NCI-H2196 (cell line): ENCODE measurements at regions not wholly inside any gene's neighbourhood (a gene's known extent, or its start where the extent isn't known, plus 50 kb on each side); places are given as distances from the start of the nearest gene placed in this dataset.
A peak's percentile ranks its signal among the peaks of the same experiment; 100 is the strongest.
"Not testable (repeated sequence)": the region's sequence is repeated elsewhere in the genome, so short reads cannot be mapped to it uniquely, and the experiment has no call there.

Experiments used
- DNase-seq: peaks from one replicate; lab custom pipeline; 2025; ENCODE audit not compliant: unreplicated experiment; lab: John Stamatoyannopoulos, UW

DNA sequence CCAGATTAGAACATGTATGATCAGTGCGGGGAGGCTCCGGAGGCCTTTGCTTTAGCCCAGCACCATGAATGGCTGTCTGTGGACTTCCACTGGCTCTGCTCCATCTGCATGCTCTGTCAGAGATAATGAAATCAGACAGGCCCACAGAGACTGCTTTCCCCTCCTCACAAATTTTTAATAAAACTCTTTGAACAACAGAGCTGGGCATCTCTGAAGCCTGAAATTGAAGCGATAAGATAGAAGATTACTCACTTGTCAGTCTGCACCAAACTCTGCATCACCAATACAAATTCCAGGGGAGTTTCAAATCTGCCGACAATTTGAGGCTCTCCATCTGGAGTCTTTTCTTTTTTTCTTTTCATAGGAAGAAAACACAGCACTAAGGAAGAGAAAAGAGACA is 110.0 kb downstream of the DYRK2 start:
- DNase-seq = no peak

DNA sequence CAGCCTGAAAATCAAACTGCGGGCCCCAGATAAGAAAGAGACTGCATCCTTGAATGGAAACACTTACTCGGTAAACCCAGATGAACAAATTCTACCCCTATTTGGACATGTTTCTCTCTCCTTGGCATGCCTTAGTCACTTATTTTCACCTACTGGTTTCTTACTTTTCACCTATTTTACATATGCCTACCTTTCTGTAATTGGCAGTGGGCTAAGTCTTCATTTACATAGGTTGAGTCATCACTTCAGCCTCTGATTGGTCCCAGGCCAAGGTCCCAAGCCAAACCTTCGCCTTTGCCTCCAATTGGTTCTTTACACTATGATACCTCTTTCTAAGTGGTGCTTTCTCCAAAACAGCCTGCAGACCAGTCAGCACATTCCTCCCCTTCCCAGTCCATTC is 111.3 kb downstream of the DYRK2 start:
- no peak for DNase-seq

DNA sequence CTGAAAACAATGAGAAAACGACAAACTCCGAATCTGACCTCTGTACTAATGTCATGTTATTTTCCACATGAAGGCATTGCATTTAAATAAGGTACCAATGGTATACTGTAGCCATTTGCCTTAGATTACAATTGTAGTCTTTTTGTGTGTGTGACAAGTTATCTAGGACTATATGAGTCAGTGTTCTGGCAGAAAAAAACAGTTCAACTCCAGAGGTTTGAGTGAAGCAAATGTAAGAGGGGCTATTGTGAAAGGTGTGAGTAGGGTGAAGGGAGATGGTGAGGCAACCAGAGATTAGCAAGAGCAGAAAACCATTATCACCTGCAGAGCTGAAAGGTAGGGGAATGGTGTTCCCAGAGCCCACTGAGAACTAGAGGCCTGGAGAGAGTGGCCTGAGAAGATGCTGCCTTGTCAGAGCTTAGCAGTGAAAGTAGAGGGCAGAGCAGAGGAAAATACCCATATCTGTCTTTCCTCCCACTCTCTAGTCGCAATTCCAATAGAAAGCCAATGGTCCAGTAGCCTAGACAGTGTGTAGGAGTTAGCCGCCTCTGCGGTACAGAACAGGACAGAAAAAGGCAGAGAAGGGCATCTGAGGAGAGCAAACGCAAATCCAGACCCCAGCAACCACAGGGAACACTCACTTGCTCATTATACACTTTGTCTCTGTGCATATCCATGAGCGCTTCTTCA is 112.2 kb downstream of the DYRK2 start:
- no peak for DNase-seq

DNA sequence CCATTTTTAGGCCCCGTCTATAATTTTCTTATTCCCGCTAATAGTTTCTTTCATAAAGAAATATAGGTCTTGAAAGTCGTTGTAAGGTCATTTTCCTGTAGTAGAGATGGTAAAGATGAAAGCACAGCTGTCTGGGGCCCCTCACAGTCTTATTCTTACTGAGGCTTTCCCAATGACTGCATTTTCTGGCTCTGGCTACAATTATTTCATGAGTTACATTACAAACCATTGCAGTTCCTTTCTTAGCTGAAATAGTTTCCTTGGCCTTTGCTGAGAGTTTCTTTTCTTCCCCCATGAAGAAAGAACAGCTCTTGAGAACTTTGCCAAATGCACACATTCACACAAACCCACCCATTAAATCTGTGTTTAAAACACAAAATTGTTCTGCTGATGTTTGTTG is 113.0 kb downstream of the DYRK2 start:
- no peak for DNase-seq

DNA sequence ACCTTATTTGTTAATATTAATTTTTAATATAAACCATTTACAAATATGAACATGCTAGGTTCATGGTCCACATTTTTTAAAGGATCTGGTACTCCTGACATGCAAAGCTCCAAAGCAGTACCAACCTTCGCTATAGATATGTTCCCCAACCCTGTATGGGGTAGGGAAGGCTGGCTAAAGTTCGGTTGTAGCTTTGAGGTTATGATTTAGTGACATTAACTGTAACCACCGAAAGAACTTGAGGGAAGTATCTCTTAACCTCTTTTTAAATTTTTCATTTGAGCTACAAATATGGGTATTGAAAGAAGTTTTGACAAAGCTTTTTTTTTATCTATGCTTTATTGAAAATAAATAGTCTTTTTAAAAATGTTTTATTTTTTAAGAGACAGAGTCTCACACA is 115.5 kb downstream of the DYRK2 start:
- no peak for DNase-seq

DNA sequence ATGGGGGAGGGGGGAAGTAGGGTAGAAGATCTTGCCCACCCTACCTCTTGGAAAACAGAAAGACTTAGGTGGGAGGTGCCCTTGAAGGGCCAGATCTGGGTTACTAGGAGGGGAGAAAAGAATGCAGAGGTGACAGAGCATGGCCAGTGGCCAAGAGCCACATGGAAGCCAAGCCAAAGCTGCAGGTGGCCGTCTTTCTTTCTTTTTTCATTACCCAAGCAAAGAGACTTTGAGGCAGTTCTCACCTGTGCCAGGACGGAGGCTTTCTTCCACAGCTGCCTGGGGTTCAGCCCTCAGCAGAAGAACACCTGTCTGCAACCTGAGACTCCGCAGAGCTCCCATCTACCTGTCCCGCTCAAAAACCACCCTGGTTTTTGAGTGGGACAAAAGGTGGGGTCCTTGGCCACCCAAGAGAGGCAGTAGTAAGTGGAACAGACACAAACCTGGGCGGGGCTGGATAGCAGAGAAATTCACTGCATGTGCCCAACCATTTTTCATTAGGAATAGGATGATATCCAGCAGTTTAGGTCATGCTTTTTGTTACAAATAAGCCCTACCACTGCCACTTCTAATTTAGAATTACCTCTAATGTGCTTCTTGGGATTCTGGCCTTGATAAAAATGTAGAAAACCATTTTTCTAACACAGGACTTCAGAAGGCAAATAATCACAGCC is 116.5 kb downstream of the DYRK2 start:
- DNase-seq = peak; percentile 6

DNA sequence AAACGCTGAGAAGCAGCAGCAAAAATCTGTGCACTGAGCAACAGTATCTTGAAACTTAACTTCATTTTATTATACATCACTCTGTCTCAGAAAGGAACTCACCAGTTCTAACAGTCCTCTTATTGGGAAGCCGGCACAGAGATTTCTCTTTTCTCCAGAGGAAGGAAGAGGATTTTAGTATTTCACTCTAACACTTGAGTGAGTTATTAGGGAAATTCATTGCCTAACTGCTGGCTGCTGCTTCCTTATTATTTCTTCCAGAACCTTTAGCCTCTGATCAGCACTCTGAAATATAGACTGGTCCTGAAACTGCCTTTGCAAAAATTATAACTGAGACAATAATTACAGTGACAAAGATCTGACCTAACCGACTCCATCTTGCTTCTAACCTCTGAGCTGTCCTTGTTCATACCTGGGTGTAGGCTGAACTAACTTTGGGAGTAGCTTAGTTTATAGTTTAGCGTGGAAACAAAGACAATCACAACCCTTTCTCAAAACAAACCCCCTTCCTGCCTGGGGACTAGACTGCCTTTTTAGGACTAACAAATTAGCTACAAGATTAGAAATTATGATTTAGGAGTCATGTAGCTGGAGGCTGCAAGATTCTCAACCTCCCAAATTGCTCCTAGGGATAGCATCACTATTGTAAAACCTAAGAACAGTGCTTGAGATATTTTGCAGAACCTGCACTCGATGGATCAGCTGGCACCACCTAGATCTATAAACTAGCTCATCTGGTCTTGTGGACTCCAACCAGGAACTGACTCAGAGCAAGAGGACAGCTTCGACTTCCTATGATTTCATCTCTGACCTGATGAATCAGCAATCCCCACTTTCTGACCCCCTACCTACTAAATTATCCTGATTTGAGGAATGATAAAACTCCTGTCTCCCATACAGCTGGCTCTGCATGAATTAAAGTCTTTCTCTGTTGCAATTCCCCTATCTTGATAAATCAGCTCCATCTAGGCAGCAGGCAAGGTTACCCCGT is 117.5 kb downstream of the DYRK2 start:
- no peak for DNase-seq

DNA sequence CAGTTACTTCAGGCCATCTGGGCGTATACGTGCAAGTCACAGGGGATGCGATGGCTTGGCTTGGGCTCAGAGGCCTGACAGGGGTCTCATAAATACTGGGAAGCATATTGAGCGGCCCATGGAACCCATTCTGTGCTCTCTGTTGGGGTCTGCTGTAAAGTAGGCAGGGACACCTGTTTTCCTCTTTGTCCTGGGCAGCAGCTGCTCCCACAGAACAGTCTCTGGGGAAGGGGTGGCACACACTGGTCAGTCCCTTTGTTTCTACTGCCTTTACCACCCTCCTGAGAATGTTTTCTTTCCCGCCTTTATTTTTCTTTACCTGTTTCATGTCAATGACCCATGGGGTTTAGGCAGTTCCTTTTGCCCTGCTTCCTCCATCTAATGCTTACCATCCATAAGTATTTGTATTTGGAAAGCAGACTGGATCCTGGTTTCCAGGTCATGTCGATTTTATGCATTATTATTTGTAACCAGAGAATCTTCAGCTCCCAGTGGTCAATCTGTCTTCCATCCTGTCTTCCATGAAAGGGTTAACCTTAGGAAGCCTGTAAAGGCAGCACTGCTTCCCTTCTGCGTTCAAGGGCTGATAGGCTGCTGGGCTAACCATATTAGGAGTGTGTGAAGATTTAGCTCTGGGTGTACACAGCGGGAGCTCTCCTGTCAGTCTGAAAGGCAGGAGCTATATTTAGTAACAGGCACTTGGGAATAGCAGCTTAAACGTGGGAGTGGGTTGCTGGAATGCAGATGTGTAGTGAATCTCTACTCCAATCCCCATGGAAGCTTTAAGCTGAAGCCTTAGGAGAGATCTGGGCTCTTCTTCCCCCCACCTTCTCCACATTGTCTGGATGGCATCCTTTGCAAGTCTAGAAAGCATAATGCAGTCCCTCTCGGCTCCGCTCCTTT is 124.0 kb downstream of the DYRK2 start:
- no peak for DNase-seq

DNA sequence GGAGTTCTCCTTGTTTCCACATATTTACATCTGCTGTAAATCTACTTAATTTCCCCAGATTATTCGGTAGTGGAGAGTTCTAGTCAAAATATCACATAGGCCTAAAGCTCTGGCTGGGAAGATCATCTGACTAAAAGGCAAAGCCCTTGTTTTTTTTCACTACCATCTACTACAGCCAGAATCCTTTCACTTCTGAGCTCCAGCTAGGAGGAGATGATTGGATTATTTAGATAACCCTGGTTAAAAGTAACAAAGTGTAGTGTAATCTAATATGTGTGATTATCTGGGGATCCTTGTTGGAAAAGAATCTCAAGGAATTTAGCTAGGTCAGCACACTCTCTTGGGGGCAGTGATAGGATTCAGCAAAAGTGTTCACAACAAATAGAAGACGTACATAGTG is 125.4 kb downstream of the DYRK2 start:
- no peak for DNase-seq

DNA sequence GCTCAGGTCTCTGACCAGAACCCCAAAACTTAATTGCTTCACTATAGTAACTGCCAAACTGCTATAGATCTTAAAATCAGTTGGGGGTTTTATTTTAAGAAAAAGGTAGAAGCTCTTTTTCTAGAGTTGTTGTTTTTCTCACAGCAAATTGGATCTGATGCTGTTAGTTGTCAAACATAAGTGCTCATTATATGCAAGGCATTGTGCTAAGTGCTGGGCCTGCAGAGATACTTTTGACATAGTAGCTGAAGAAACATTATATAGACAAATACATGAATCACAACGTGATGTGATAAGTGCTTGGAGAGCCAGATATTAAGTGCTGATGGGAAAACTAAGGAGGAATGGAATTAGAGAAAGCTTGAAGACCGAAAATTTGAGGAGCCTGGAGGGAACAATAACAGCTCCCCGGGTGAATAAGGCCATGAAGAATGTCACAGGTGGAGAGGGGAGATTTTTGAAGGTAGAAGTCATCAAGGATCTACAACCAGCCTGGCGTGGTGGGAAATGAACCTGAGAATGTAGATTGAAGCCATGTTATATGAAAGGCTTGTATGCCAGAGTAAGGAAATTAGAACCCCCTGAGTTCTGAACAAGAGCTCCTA is 126.5 kb downstream of the DYRK2 start:
- DNase-seq = no peak

DNA sequence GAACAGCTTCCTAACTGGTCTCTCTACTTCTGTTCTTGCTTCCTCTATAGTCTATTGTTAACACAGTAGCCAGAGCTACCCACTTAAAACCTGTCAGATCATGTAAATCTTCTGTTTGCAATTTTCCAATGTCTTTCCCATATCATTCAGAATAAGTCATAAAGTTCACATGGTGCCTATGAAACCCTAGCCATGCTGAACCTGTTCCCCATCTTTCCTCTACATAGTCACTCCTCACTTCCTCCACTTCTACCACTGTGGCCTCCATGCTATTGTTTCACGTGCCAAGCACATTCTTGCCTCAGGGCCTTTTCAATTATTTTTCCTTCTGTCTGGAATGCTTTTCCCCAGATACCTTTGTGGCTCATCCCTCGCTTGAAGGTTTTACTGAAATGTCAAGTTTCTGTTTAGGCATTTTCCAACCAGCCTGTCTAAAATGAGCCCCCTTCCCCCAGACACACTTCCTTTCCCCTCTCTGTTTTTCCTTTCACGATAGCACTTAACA is 132.1 kb downstream of the DYRK2 start:
- no peak for DNase-seq

DNA sequence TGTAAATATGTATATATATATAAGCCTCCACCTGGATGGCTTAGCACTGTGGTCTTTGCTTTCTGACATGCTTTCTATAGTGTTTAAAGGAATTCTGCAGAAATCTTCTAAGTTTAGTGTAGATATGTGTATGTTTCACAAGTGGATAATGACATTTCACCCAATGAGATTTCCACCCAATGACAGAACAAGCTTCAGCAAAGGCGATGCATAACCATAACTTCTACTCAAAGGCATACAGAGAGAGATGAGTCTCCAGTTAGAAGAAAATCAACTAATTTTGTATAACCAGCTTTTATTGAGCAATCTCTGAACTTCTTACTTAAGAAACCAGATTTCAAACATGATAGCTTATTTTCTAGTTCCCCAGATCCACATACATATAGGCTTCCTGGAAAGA is 134.0 kb downstream of the DYRK2 start:
- no peak for DNase-seq

DNA sequence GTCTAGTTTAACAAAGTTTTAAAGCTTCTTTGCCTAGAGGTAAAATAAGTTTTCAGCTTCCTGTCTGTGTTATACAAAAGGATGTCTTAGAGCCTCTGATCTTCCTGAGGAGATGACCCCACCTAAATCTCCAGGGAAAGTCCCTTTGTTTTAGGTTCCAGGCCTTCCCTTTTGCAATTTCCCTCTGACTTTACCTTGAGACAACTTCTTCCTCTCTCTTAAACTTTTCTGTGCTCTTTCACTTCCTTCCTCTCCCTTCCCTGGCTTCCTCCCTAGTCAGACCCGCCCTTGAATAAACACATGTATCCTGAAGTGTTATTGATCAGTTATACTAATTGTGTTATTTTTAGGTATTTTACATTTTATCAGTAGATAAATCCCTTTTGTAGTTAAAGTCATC is 134.8 kb downstream of the DYRK2 start:
- DNase-seq = no peak

DNA sequence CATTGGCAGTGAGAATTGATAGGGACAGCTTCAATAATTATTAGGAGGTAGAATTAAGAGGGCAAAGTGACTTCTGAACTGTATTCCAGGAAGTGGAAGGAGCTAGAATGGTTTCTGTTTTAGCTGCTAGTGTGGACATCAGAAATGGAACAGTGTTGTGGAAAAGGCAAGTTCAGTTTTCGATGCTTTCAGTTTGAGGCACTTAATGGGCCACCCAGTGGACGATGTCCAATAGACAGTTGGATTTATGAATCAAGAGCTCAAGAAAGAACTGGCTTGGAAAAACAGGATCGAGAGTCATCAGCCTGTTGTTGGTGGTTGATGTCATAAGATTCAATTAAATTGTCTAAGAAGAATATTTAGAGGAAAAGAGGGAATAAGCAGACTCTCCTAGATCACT is 136.3 kb downstream of the DYRK2 start:
- DNase-seq = no peak

DNA sequence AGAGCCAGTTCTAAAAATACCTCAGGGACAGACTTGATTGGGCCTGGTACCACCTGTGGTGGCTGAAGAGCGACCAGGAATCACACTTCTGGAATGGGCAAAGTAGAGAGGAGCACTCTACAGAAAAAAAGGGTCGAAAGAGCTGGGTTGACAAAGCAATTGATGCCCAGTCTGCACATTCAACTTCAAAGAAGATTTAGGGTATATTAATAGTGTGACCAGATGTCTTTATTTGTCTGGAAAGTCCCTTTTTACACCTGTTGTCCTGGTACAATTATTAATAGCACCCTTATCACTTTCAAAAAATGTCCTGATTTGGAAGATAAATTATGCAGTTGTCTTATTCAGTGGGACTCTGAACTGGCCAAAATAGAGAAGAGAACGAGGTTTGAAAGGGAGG is 137.5 kb downstream of the DYRK2 start:
- no peak for DNase-seq

DNA sequence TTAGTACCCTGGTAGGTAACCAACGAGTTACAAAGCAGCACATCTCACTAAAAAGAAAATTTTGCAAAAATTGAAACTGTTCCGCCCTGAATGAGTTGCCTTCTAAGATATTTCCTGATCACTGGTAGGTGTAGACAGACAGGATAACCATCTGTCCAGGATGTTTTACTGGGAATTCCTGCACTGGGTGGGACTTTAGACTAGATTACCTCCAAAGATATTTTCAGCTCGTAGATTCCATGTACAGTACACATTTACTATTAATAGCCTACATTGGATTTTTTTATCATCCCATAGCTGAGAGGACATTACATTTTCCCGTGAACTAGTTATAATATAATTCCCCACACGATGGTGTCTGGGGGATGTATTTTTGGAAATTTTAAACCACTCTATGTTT is 139.6 kb downstream of the DYRK2 start:
- DNase-seq = no peak

DNA sequence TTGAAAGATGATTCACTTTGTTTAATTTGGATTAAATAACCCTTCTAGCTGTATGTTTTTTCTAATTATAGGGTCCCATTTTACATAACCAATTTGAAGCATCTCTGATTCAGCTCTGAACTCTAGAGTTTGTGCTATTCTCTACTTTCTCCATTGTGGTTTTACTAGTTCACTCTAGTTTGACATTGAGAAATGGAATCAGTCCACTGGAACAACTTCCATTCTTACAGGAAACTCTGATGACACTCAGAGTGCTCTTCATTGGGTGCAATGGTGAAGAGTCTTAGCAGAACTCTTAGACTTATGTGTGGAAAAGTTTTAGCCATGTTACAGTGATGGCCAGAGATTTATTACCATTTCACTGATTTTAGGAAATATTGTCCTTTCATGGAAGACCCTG is 140.7 kb downstream of the DYRK2 start:
- no peak for DNase-seq

DNA sequence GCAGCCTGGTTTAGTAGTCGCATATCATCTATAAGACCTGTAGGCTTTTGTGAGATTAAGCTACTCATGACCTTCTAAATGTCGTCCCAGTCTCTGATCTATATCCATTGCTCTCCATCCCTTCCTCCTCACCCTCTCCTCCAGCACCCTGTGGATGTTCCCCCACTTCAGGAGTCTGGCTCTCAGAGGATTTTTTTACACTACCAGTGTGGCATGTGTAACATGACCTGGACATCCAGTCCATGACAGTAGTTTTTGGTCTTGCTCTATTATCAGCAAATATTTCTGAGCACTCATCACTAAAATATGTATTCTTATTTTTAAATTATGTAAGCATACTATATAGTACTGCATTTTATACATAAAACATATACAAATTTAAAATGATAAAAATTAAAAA is 142.1 kb downstream of the DYRK2 start:
- no peak for DNase-seq

DNA sequence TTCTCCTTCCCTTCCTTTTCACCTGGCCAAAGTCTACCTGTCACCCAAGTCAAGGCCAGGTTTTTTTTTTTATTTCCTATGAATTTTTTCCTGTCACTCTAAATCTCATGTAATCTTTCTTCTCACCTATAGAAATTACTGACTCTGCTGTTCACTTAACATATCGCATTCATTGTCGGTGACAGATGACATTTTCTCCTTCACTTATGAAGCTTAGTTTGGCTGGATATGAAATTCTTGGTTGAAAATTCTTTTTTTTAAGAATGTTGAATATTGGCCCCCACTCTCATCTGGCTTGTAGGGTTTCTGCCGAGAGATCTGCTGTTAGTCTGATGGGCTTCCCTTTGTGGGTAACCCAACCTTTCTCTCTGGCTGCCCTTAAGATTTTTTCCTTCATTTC is 142.8 kb downstream of the DYRK2 start:
- DNase-seq = not testable (repeated sequence)

DNA sequence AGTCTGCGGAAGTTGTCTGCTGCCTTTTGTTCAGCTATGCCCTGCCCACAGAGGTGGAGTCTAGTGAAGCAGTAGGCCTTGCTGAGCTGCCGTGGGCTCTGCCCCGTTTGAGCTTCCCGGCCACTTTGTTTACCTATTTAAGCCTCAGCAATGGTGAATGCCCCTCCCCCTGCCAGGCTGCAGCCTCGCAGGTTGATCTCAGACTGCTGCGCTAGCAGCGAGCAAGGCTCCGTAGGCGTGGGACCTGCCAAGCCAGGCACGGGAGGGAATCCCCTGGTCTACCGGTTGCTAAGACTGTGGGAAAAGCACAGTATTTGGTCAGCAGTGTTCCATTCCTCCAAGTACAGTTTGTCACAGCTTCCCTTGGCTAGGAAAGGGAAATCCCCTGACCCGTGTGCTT is 143.6 kb downstream of the DYRK2 start:
- no peak for DNase-seq
